ENCODE measurements at regions not wholly inside any gene's neighbourhood (a gene's known extent, or its start where the extent isn't known, plus 50 kb on each side); places are given as distances from the start of the nearest gene placed in this dataset.

- ATAC-seq (ENCODE audit: low read depth): no peak
- no peaks in the 10 kb centered on the region for H3K27me3 ChIP-seq (ENCODE audit: insufficient read depth, poor library complexity, severe bottlenecking)
- H3K9me3 ChIP-seq (ENCODE audit: severe bottlenecking): no peaks in the 10 kb centered on the region
- no peak for DNase-seq (ENCODE audit: low spot score)
- TF ChIP-seq CTCF (IDR thresholded peaks at IDR 0.05; ENCODE audit: poor library complexity, severe bottlenecking): no peak
- no peaks in the 10 kb centered on the region for H3K36me3 ChIP-seq (ENCODE audit: low read depth)
- H3K4me1 ChIP-seq (ENCODE audit: insufficient read depth, poor library complexity, severe bottlenecking): no peaks in the 10 kb centered on the region
- no peak overlapping the region for H3K27ac ChIP-seq (ENCODE audit: poor library complexity, severe bottlenecking)
- no peak overlapping the region for H3K4me3 ChIP-seq (ENCODE audit: severe bottlenecking)
These were observed 256.9 kb downstream of the INHBA start for GRCh38 chr7:41445946-41446345.

- Histone ChIP-seq H3K36me3 (ENCODE audit: low read depth) (no peaks in the 10 kb centered on the region), H3K4me3 (ENCODE audit: severe bottlenecking) (no peak overlapping the region), H3K27ac (ENCODE audit: poor library complexity, severe bottlenecking) (no peak overlapping the region), H3K9me3 (ENCODE audit: severe bottlenecking) (no peaks in the 10 kb centered on the region), H3K4me1 (ENCODE audit: insufficient read depth, poor library complexity, severe bottlenecking) (no peaks in the 10 kb centered on the region), H3K27me3 (ENCODE audit: insufficient read depth, poor library complexity, severe bottlenecking) (no peaks in the 10 kb centered on the region)
- TF ChIP-seq CTCF (IDR thresholded peaks at IDR 0.05; ENCODE audit: poor library complexity, severe bottlenecking): no peak
- DNase-seq (ENCODE audit: low spot score) (no peak), ATAC-seq (ENCODE audit: low read depth) (no peak)
These were observed 257.5 kb downstream of the INHBA start for GRCh38 chr7:41445432-41445831.

- TF ChIP-seq CTCF (IDR thresholded peaks at IDR 0.05; ENCODE audit: poor library complexity, severe bottlenecking): no peak
- H3K36me3 ChIP-seq (ENCODE audit: low read depth): no peaks in the 10 kb centered on the region
- ATAC-seq (ENCODE audit: low read depth) (no peak), DNase-seq (ENCODE audit: low spot score) (no peak)
- no peaks in the 10 kb centered on the region for H3K9me3 ChIP-seq (ENCODE audit: severe bottlenecking)
- H3K27me3 ChIP-seq (ENCODE audit: insufficient read depth, poor library complexity, severe bottlenecking): no peaks in the 10 kb centered on the region
- H3K27ac ChIP-seq (ENCODE audit: poor library complexity, severe bottlenecking): no peak overlapping the region
- peaks cover 12% of the 10 kb centered on the region for H3K4me1 ChIP-seq (ENCODE audit: insufficient read depth, poor library complexity, severe bottlenecking)
- no peak overlapping the region for H3K4me3 ChIP-seq (ENCODE audit: severe bottlenecking)
These were observed 263.4 kb downstream of the INHBA start for GRCh38 chr7:41439515-41439879.

- Histone ChIP-seq H3K9me3 (ENCODE audit: severe bottlenecking) (no peaks in the 10 kb centered on the region), H3K27ac (ENCODE audit: poor library complexity, severe bottlenecking) (no peak overlapping the region), H3K36me3 (ENCODE audit: low read depth) (no peaks in the 10 kb centered on the region), H3K4me1 (ENCODE audit: insufficient read depth, poor library complexity, severe bottlenecking) (peaks cover 12% of the 10 kb centered on the region), H3K4me3 (ENCODE audit: severe bottlenecking) (no peak overlapping the region), H3K27me3 (ENCODE audit: insufficient read depth, poor library complexity, severe bottlenecking) (no peaks in the 10 kb centered on the region)
- ATAC-seq (ENCODE audit: low read depth) (no peak), DNase-seq (ENCODE audit: low spot score) (no peak)
- TF ChIP-seq CTCF (IDR thresholded peaks at IDR 0.05; ENCODE audit: poor library complexity, severe bottlenecking): no peak
These were observed 264.0 kb downstream of the INHBA start for GRCh38 chr7:41438705-41439514.
